ENCODE measurements at regions not wholly inside any gene's neighbourhood (a gene's known extent, or its start where the extent isn't known, plus 50 kb on each side); places are given as distances from the start of the nearest gene placed in this dataset.

DNA sequence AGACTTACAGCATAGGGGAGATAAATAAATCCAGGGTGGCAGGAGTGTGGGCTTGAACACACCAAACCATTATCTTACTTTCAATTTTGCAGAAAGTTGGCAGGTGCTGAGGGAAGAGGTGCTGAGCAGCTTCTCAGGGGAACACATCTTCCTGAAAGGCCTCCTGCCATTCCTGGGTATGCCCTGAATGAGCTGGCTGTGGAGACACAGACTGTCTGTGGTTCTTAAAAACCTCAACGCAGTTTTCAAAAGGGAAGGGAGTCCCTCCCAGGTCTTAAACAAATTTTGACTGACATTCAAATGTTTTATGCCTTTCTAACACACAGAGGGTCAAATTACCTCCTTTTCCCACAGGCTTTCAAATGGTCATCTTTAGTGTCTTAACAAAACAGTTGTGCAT lies 166.9 kb downstream of the TNFSF18 start:
- TF ChIP-seq, protein P1, sequence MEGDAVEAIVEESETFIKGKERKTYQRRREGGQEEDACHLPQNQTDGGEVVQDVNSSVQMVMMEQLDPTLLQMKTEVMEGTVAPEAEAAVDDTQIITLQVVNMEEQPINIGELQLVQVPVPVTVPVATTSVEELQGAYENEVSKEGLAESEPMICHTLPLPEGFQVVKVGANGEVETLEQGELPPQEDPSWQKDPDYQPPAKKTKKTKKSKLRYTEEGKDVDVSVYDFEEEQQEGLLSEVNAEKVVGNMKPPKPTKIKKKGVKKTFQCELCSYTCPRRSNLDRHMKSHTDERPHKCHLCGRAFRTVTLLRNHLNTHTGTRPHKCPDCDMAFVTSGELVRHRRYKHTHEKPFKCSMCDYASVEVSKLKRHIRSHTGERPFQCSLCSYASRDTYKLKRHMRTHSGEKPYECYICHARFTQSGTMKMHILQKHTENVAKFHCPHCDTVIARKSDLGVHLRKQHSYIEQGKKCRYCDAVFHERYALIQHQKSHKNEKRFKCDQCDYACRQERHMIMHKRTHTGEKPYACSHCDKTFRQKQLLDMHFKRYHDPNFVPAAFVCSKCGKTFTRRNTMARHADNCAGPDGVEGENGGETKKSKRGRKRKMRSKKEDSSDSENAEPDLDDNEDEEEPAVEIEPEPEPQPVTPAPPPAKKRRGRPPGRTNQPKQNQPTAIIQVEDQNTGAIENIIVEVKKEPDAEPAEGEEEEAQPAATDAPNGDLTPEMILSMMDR (conservative IDR thresholded peaks at IDR 0.05; ENCODE audit: low read depth, low read length): no peak
- TF ChIP-seq EZH2 (IDR thresholded peaks at IDR 0.05; ENCODE audit: borderline replicate concordance, low read depth, low read length, poor library complexity, severe bottlenecking): no peak
